ENCODE measurements at regions not wholly inside any gene's neighbourhood (a gene's known extent, or its start where the extent isn't known, plus 50 kb on each side); places are given as distances from the start of the nearest gene placed in this dataset.

DNA sequence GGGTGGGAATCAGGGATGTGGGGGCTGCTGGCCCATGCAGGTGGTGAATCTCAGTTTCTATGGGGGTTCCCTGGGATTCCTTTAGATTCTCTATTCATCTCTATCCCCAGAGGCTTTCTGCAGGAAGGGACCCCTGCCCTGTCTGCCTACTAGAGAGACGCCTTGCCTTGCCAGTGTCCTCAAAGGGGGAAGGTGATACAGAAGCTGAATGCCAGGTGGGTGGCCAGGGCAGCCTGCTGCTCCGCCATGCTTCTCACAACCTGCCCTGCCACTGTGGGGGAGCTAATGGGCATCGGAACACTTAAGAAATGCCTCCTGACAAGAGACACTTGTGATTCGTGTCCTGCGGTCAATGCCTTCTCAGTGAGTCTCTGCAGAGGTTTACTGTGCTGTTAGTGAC lies 368.4 kb downstream of the EN1 start:
- TF ChIP-seq, protein P1, sequence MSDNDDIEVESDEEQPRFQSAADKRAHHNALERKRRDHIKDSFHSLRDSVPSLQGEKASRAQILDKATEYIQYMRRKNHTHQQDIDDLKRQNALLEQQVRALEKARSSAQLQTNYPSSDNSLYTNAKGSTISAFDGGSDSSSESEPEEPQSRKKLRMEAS (IDR thresholded peaks at IDR 0.05; ENCODE audit: low read depth, low read length): no peak
- TF ChIP-seq, protein P2, sequence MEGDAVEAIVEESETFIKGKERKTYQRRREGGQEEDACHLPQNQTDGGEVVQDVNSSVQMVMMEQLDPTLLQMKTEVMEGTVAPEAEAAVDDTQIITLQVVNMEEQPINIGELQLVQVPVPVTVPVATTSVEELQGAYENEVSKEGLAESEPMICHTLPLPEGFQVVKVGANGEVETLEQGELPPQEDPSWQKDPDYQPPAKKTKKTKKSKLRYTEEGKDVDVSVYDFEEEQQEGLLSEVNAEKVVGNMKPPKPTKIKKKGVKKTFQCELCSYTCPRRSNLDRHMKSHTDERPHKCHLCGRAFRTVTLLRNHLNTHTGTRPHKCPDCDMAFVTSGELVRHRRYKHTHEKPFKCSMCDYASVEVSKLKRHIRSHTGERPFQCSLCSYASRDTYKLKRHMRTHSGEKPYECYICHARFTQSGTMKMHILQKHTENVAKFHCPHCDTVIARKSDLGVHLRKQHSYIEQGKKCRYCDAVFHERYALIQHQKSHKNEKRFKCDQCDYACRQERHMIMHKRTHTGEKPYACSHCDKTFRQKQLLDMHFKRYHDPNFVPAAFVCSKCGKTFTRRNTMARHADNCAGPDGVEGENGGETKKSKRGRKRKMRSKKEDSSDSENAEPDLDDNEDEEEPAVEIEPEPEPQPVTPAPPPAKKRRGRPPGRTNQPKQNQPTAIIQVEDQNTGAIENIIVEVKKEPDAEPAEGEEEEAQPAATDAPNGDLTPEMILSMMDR (IDR thresholded peaks at IDR 0.05; ENCODE audit: low read depth, low read length): no peak
- TF ChIP-seq POLR2A (IDR thresholded peaks at IDR 0.05; ENCODE audit: extremely low read depth, insufficient read length) (no peak), MYC (IDR thresholded peaks at IDR 0.05; ENCODE audit: low read depth, low read length) (no peak)
